H1 (cell line): ENCODE measurements at regions not wholly inside any gene's neighbourhood (a gene's known extent, or its start where the extent isn't known, plus 50 kb on each side); places are given as distances from the start of the nearest gene placed in this dataset.
A peak's percentile ranks its signal among the peaks of the same experiment; 100 is the strongest.

ENCODE experiments used
- CTCF ChIA-PET: fragments of 300-600 bp; sonication (Branson Sonifier 250); formaldehyde crosslinking; loops from one replicate; lab custom pipeline; 2021; ENCODE audit not compliant: partially characterized antibody; lab: Charles Lee
- POLR2A ChIA-PET: fragments of 300-600 bp; sonication (Branson Sonifier 250); formaldehyde crosslinking; loops from one replicate; lab custom pipeline; 2021; ENCODE audit warnings: inconsistent platforms; ENCODE audit not compliant: partially characterized antibody; lab: Charles Lee
- DNase-seq, 2 experiments: peaks; one replicate each; pipeline versions ENCODE4 v3.0.0 to v3.0.0-alpha.2; 2010 to 2022; ENCODE audit warnings: low spot score in 2 of 2, low read depth in 1 of 2, mixed read lengths in 1 of 2
- FAIRE-seq: peaks from 2 replicates; lab custom pipeline; 2011; peaks lifted over from hg19 to GRCh38; lab: Jason Lieb, UNC
- H2AFZ ChIP-seq: 2 replicates; pipeline ENCODE4 v1.8.1; 2012; ENCODE audit warnings: low read length, inconsistent platforms
- H2AK5ac ChIP-seq: 2 replicates; pipeline ENCODE4 v1.6.1; 2013; ENCODE audit warnings: low read depth, low read length
- H2BK120ac ChIP-seq: replicated peaks from 2 replicates; pipeline ENCODE3; 2013; ENCODE audit warnings: low read depth, low read length, inconsistent platforms
- H2BK12ac ChIP-seq: 2 replicates; pipeline ENCODE4 v1.6.1; 2013; ENCODE audit warnings: low read depth, low read length
- H2BK15ac ChIP-seq: 2 replicates; pipeline ENCODE4 v1.6.1; 2013; ENCODE audit warnings: low read length
- H2BK20ac ChIP-seq: 2 replicates; pipeline ENCODE4 v1.6.1; 2013; ENCODE audit warnings: low read length
- H2BK5ac ChIP-seq: 2 replicates; pipeline ENCODE4 v1.6.1; 2013; ENCODE audit warnings: low read depth, low read length
- H3K14ac ChIP-seq: 2 replicates; pipeline ENCODE4 v1.6.1; 2013; ENCODE audit warnings: inconsistent platforms; ENCODE audit not compliant: insufficient read length
- H3K18ac ChIP-seq: 2 replicates; pipeline ENCODE4 v1.6.1; 2013; ENCODE audit warnings: low read length; ENCODE audit errors: extremely low read depth
- H3K23ac ChIP-seq: 2 replicates; pipeline ENCODE4 v1.6.1; 2013; ENCODE audit warnings: inconsistent platforms; ENCODE audit not compliant: insufficient read length
- H3K23me2 ChIP-seq: 2 replicates; pipeline ENCODE4 v1.6.1; 2013; ENCODE audit warnings: low read depth, low read length
- H3K27ac ChIP-seq: 2 replicates; pipeline ENCODE4 v1.6.1; 2011; ENCODE audit warnings: low read depth, low read length, inconsistent platforms
- H3K27me3 ChIP-seq, 4 experiments: replicated peaks in 1 of 4; 1 replicate in 1 of 4; 2 replicates in 3 of 4; pipeline versions ENCODE4 v1.6.1 to v1.8.1; 2011 to 2013; ENCODE audit warnings: low read length in 3 of 4, mild to moderate bottlenecking in 3 of 4, inconsistent platforms in 2 of 4, mixed read lengths in 2 of 4, moderate library complexity in 1 of 4; ENCODE audit not compliant: control insufficient read depth in 3 of 4, insufficient read depth in 3 of 4; ENCODE audit errors: extremely low read depth in 1 of 4
- H3K36me3 ChIP-seq, 4 experiments: 2 replicates each; pipeline versions ENCODE4 v1.6.1 to v1.8.1; 2011 to 2013; ENCODE audit warnings: mild to moderate bottlenecking in 4 of 4, low read length in 3 of 4, moderate library complexity in 2 of 4, control low read depth in 1 of 4, inconsistent platforms in 1 of 4; ENCODE audit not compliant: insufficient read depth in 4 of 4, control insufficient read depth in 2 of 4
- H3K4ac ChIP-seq: replicated peaks from 2 replicates; pipeline ENCODE3; 2013; ENCODE audit warnings: low read length, low read depth, mixed read lengths, inconsistent platforms; ENCODE audit not compliant: insufficient read length
- H3K4me1 ChIP-seq, 4 experiments: replicated peaks in 1 of 4; 1 replicate in 1 of 4; 2 replicates in 3 of 4; pipeline versions ENCODE4 v1.6.1 to v1.8.1; 2011 to 2013; ENCODE audit warnings: low read length in 3 of 4, inconsistent platforms in 2 of 4, mixed read lengths in 1 of 4; ENCODE audit not compliant: insufficient read depth in 4 of 4, control insufficient read depth in 3 of 4
- H3K4me2 ChIP-seq, 2 experiments: 2 replicates each; pipeline versions ENCODE4 v1.6.1 to v1.8.1; 2011 to 2013; ENCODE audit warnings: low read depth in 2 of 2, low read length in 2 of 2, control low read depth in 1 of 2, inconsistent platforms in 1 of 2, mild to moderate bottlenecking in 1 of 2; ENCODE audit not compliant: insufficient read depth in 1 of 2
- H3K4me3 ChIP-seq, 4 experiments: fragments of 200-600, 300-600 bp in 1 of 4; sonication (generic), shearing (Covaris generic), sonication (Bioruptor Twin) in 1 of 4; 2 replicates each; pipeline versions ENCODE4 v1.5.1 to v1.8.1; 2011 to 2016; ENCODE audit warnings: low read length in 4 of 4, low read depth in 3 of 4, control low read depth in 2 of 4, inconsistent platforms in 2 of 4, mild to moderate bottlenecking in 2 of 4, mixed read lengths in 1 of 4, moderate library complexity in 1 of 4; ENCODE audit not compliant: insufficient read depth in 2 of 4; ENCODE audit errors: extremely low read depth in 1 of 4
- H3K56ac ChIP-seq: replicated peaks from 2 replicates; pipeline ENCODE3; 2013; ENCODE audit warnings: low read depth, mild to moderate bottlenecking, mixed read lengths, low read length, inconsistent platforms; ENCODE audit not compliant: insufficient read length
- H3K79me1 ChIP-seq: 2 replicates; pipeline ENCODE4 v1.6.1; 2013; ENCODE audit warnings: low read depth, low read length, control low read depth
- H3K79me2 ChIP-seq, 2 experiments: 2 replicates each; pipeline versions ENCODE4 v1.6.1 to v1.8.1; 2012 to 2013; ENCODE audit warnings: low read length in 2 of 2, mild to moderate bottlenecking in 2 of 2, inconsistent platforms in 1 of 2; ENCODE audit not compliant: insufficient read depth in 2 of 2, control insufficient read depth in 1 of 2
- H3K9ac ChIP-seq, 4 experiments: replicated peaks in 1 of 4; 1 replicate in 1 of 4; 2 replicates in 3 of 4; pipeline versions ENCODE4 v1.6.1 to v1.8.1; 2011 to 2013; ENCODE audit warnings: low read depth in 3 of 4, low read length in 3 of 4, control low read depth in 2 of 4, mild to moderate bottlenecking in 2 of 4, moderate library complexity in 2 of 4, inconsistent platforms in 1 of 4; ENCODE audit errors: extremely low read depth in 1 of 4
- H3K9me3 ChIP-seq, 2 experiments: 2 replicates each; pipeline versions ENCODE4 v1.6.1 to v1.8.1; 2012 to 2013; ENCODE audit warnings: mild to moderate bottlenecking in 2 of 2, moderate library complexity in 2 of 2, control low read depth in 1 of 2, inconsistent platforms in 1 of 2, low read depth in 1 of 2, low read length in 1 of 2, mixed read lengths in 1 of 2; ENCODE audit not compliant: insufficient read depth in 2 of 2
- H4K20me1 ChIP-seq, 2 experiments: replicated peaks in 1 of 2; 2 replicates each; pipeline versions ENCODE3 to v1.8.1; 2011 to 2013; ENCODE audit warnings: inconsistent platforms in 2 of 2, low read length in 2 of 2, mild to moderate bottlenecking in 1 of 2; ENCODE audit not compliant: insufficient read depth in 2 of 2, control insufficient read depth in 1 of 2
- H4K5ac ChIP-seq: 2 replicates; pipeline ENCODE4 v1.6.1; 2013; ENCODE audit warnings: low read length, low read depth, mixed read lengths, inconsistent platforms; ENCODE audit not compliant: insufficient read length
- H4K8ac ChIP-seq: 2 replicates; pipeline ENCODE4 v1.8.0; 2013; ENCODE audit warnings: mild to moderate bottlenecking, moderate library complexity, low read length, inconsistent platforms; ENCODE audit not compliant: insufficient read depth; ENCODE audit errors: extremely low read depth
- H4K91ac ChIP-seq: replicated peaks from 2 replicates; pipeline ENCODE3; 2013; ENCODE audit warnings: low read length, mixed read lengths, inconsistent platforms; ENCODE audit not compliant: insufficient read length
- CTBP2 ChIP-seq: IDR thresholded peaks from 2 replicates; pipeline ENCODE4 v1.7.0; 2011; ENCODE audit warnings: borderline replicate concordance, mild to moderate bottlenecking, moderate library complexity, mixed read lengths, low read length; ENCODE audit not compliant: insufficient read depth, insufficient read length
- E2F6 ChIP-seq: IDR thresholded peaks from 2 replicates; pipeline ENCODE4 v1.6.1; 2012; ENCODE audit warnings: inconsistent platforms
- GABPA ChIP-seq: IDR thresholded peaks from 2 replicates; pipeline ENCODE4 v1.6.1; 2011; ENCODE audit warnings: mild to moderate bottlenecking, low read length, moderate library complexity, borderline replicate concordance; ENCODE audit not compliant: insufficient read depth
- MAFK ChIP-seq: IDR thresholded peaks from 2 replicates; pipeline ENCODE4 v1.6.1; 2012; ENCODE audit warnings: low read depth, mild to moderate bottlenecking, improper control_type of control experiment, low read length
- MAX ChIP-seq: IDR thresholded peaks from 2 replicates; pipeline ENCODE4 v1.6.1; 2012; ENCODE audit warnings: inconsistent platforms
- NRF1 ChIP-seq: IDR thresholded peaks from 2 replicates; pipeline ENCODE4 v1.6.1; 2011; ENCODE audit warnings: mild to moderate bottlenecking, low read depth, low read length, improper control_type of control experiment
- RBBP5 ChIP-seq: IDR thresholded peaks from 2 replicates; pipeline ENCODE4 v1.7.1; 2012; ENCODE audit warnings: low read depth, mild to moderate bottlenecking, inconsistent platforms, low read length, moderate library complexity, borderline replicate concordance
- WGBS, 2 experiments: shearing (Covaris generic) in 1 of 2; methylation state at CpG; one replicate each; pipeline versions ENCODE4 v1.1.6 to v1.1.7; 2013 to 2015; ENCODE audit warnings: low lambda C conversion rate in 2 of 2, mixed read lengths in 2 of 2, inconsistent platforms in 1 of 2, low coverage in 1 of 2, missing lambda C conversion rate in 1 of 2; ENCODE audit not compliant: insufficient replicate concordance in 2 of 2, insufficient coverage in 1 of 2, insufficient read length in 1 of 2; ENCODE audit errors: extremely low coverage in 1 of 2, missing lambda C conversion rate in 1 of 2; 5-methylcytosine and 5-hydroxymethylcytosine counted together

- Histone ChIP-seq H2BK120ac (no peak overlapping the region), H3K9ac (no peak overlapping the region), H3K36me3 (no peaks in the 10 kb centered on the region), H3K27ac (no peak overlapping the region), H2BK15ac (no peak overlapping the region), H3K23me2 (no peaks in the 10 kb centered on the region; the same call in 1 of the 2 replicates), H3K56ac (no peak overlapping the region), H4K20me1 (no peaks in the 10 kb centered on the region)
- no peak for FAIRE-seq
- no peak for TF ChIP-seq MAX
- no peak for TF ChIP-seq GABPA
- TF ChIP-seq RBBP5 = no peak
- TF ChIP-seq NRF1 = no peak
- TF ChIP-seq E2F6 = no peak
- TF ChIP-seq CTBP2 = no peak
- no peak for TF ChIP-seq MAFK
- TF ChIP-seq, all 59 proteins: peak for 0
- H3K9me3 ChIP-seq = peaks cover 0 to 3% of the 10 kb centered on the region in 2 experiments; a peak in 1 of 4 replicates
- no peak overlapping the region for H3K23ac ChIP-seq
- 0 out of 2 replicates have a peak overlapping the region, but pooled peaks have one; percentile 20 for H2AK5ac ChIP-seq
- no peak overlapping the region for H2BK12ac ChIP-seq
- H3K18ac ChIP-seq = no peak overlapping the region
- 0 out of 2 replicates have a peak overlapping the region, but pooled peaks have one; percentile 29 for H2AFZ ChIP-seq
- H4K5ac ChIP-seq = no peak overlapping the region
- DNase-seq = no peak
- H3K27me3 ChIP-seq = no peaks in the 10 kb centered on the region
- POLR2A ChIA-PET = no interaction called here
- no peak overlapping the region for H3K4ac ChIP-seq
- H4K8ac ChIP-seq = no peak overlapping the region
- 0 out of 7 replicates have a peak, but pooled peaks cover 0 to 2% (median 0%) of the 10 kb centered on the region in 4 experiments for H3K4me1 ChIP-seq
- no peaks in the 10 kb centered on the region for H3K79me1 ChIP-seq
- H4K91ac ChIP-seq = no peak overlapping the region
- H3K14ac ChIP-seq = no peak overlapping the region
- no peak overlapping the region for H2BK5ac ChIP-seq
- no peaks in the 10 kb centered on the region for H3K79me2 ChIP-seq
- H3K4me2 ChIP-seq = no peak overlapping the region
- no peak overlapping the region for H3K4me3 ChIP-seq
- WGBS, 2 experiments = 90% methylated on average over 5 of the region's 5 CpGs; no CpG with 5 or more reads in 1 of the 2 experiments
- H2BK20ac ChIP-seq = no peak overlapping the region
- CTCF ChIA-PET = interaction anchor here (0.5 to 1.6 kb wide), 2 partner anchors 13 to 1450 kb away, joined by 3 to 6 read pairs; no protein-coding TSS in a partner anchor
These were observed 468.8 kb upstream of the DYNLRB2 start for GRCh38 chr16:80071964-80072456.
